Cardiac fibroblast (primary cell): ENCODE measurements at regions not wholly inside any gene's neighbourhood (a gene's known extent, or its start where the extent isn't known, plus 50 kb on each side); places are given as distances from the start of the nearest gene placed in this dataset.

ENCODE experiments used
- DNase-seq, 2 donors: peaks; one replicate each; pipeline versions ENCODE4 v3.0.0 to v3.0.0-alpha.2; 2010; ENCODE audit warnings: low read depth in 2 of 2
- H3K4me3 ChIP-seq, 2 donors: replicated peaks in 1 of 2; 1 replicate in 1 of 2; 2 replicates in 1 of 2; pipeline ENCODE4 v1.5.1; 2011; ENCODE audit warnings: low read depth in 2 of 2, low read length in 2 of 2, mild to moderate bottlenecking in 2 of 2, moderate library complexity in 1 of 2
- CTCF ChIP-seq: IDR thresholded peaks from one replicate; pipeline ENCODE4 v1.5.1; 2011; ENCODE audit warnings: low read depth, mild to moderate bottlenecking, low read length, inconsistent platforms

- no peak overlapping the region for H3K4me3 ChIP-seq
- peak in 1 of 2 donors; percentile 54 for DNase-seq
- TF ChIP-seq CTCF, result no peak
These were observed 102.8 kb upstream of the KCNJ16 start for GRCh38 chr17:69972251-69972650.

- no peak for DNase-seq
- no peak for TF ChIP-seq CTCF
- no peak overlapping the region for H3K4me3 ChIP-seq
These were observed 99.2 kb upstream of the KCNJ16 start for GRCh38 chr17:69975808-69976207.

GRCh38 chr17:69978056-69978646 lies 96.9 kb upstream of the KCNJ16 start:
- no peak overlapping the region for H3K4me3 ChIP-seq
- DNase-seq, result peak in 1 of 2 donors; percentile 52
- TF ChIP-seq CTCF, result no peak

- H3K4me3 ChIP-seq, result no peak overlapping the region
- DNase-seq, result no peak
- TF ChIP-seq CTCF, result no peak
These were observed 93.6 kb upstream of the KCNJ16 start for GRCh38 chr17:69981441-69981840.

- DNase-seq, result no peak
- TF ChIP-seq CTCF, result no peak
- H3K4me3 ChIP-seq, result no peak overlapping the region
These were observed 79.5 kb upstream of the KCNJ16 start for GRCh38 chr17:69995476-69995875.

- H3K4me3 ChIP-seq, result no peak overlapping the region
- DNase-seq, result peak; percentile 10 to 84
- no peak for TF ChIP-seq CTCF
These were observed 77.7 kb upstream of the KCNJ16 start for GRCh38 chr17:69997332-69997731.

GRCh38 chr17:69999253-69999652 lies 75.8 kb upstream of the KCNJ16 start:
- no peak for DNase-seq
- no peak for TF ChIP-seq CTCF
- no peak overlapping the region for H3K4me3 ChIP-seq
